Keratinocyte (primary cell): ENCODE measurements at regions not wholly inside any gene's neighbourhood (a gene's known extent, or its start where the extent isn't known, plus 50 kb on each side); places are given as distances from the start of the nearest gene placed in this dataset.

Experiments
- DNase-seq: peaks from one replicate; pipeline ENCODE4 v3.0.0-alpha.2; 2011; ENCODE audit warnings: low read depth, missing footprints, low spot score
- FAIRE-seq: peaks from 2 replicates; lab custom pipeline; 2011; peaks lifted over from hg19 to GRCh38; lab: Jason Lieb, UNC
- H2AFZ ChIP-seq: 2 replicates; pipeline ENCODE4 v1.6.0; 2012; ENCODE audit warnings: low read length, control low read depth, inconsistent platforms; ENCODE audit not compliant: control insufficient read depth
- H3K27ac ChIP-seq: 2 replicates; pipeline ENCODE4 v1.5.1; 2011; ENCODE audit warnings: low read length; ENCODE audit not compliant: control insufficient read depth, insufficient read depth
- H3K27me3 ChIP-seq: 3 replicates; pipeline ENCODE4 v1.6.0; 2011; ENCODE audit warnings: low read length; ENCODE audit not compliant: control insufficient read depth, insufficient read depth; ENCODE audit errors: extremely low read depth
- H3K36me3 ChIP-seq, 2 experiments: 2 replicates in 1 of 2; 3 replicates in 1 of 2; pipeline ENCODE4 v1.5.1; 2011; ENCODE audit warnings: low read length in 2 of 2, mild to moderate bottlenecking in 1 of 2; ENCODE audit not compliant: control insufficient read depth in 2 of 2, insufficient read depth in 2 of 2; ENCODE audit errors: extremely low read depth in 1 of 2
- H3K4me1 ChIP-seq: 3 replicates; pipeline ENCODE4 v1.5.1; 2011; ENCODE audit warnings: low read length; ENCODE audit not compliant: control insufficient read depth, insufficient read depth; ENCODE audit errors: extremely low read depth
- H3K4me2 ChIP-seq: 3 replicates; pipeline ENCODE4 v1.6.0; 2011; ENCODE audit warnings: low read depth, low read length; ENCODE audit not compliant: control insufficient read depth, insufficient read depth; ENCODE audit errors: extremely low read depth
- H3K4me3 ChIP-seq, 3 experiments: fragments of 200-600 bp in 1 of 3; sonication (generic) in 1 of 3; 2 replicates in 2 of 3; 3 replicates in 1 of 3; pipeline ENCODE4 v1.5.1; 2011 to 2016; ENCODE audit warnings: low read length in 3 of 3, mild to moderate bottlenecking in 3 of 3, control low read depth in 2 of 3, inconsistent platforms in 1 of 3, low read depth in 1 of 3, mixed read lengths in 1 of 3, mixed run types in 1 of 3, moderate library complexity in 1 of 3; ENCODE audit not compliant: control insufficient read depth in 2 of 3, insufficient read depth in 2 of 3; ENCODE audit errors: extremely low read depth in 1 of 3
- H3K79me2 ChIP-seq: 2 replicates; pipeline ENCODE4 v1.6.0; 2012; ENCODE audit warnings: low read length; ENCODE audit not compliant: control insufficient read depth, insufficient read depth
- H3K9ac ChIP-seq: 3 replicates; pipeline ENCODE4 v1.6.0; 2011; ENCODE audit warnings: low read length; ENCODE audit not compliant: control insufficient read depth, insufficient read depth; ENCODE audit errors: extremely low read depth
- H3K9me1 ChIP-seq: 3 replicates; pipeline ENCODE4 v1.6.0; 2011; ENCODE audit warnings: low read length; ENCODE audit not compliant: control insufficient read depth, insufficient read depth; ENCODE audit errors: extremely low read depth
- H3K9me3 ChIP-seq: 2 replicates; pipeline ENCODE4 v1.5.1; 2012; ENCODE audit warnings: low read depth, low read length; ENCODE audit not compliant: control insufficient read depth
- H4K20me1 ChIP-seq: 3 replicates; pipeline ENCODE4 v1.6.0; 2011; ENCODE audit warnings: low read length; ENCODE audit not compliant: control insufficient read depth, insufficient read depth; ENCODE audit errors: extremely low read depth
- CTCF ChIP-seq, 3 experiments: IDR thresholded peaks in 1 of 3; conservative IDR thresholded peaks in 1 of 3; optimal IDR thresholded peaks in 1 of 3; 2 replicates in 2 of 3; 3 replicates in 1 of 3; pipeline versions ENCODE3 to v1.5.1; 2011; ENCODE audit warnings: low read length in 3 of 3, mild to moderate bottlenecking in 3 of 3, moderate library complexity in 2 of 3, control low read depth in 1 of 3, inconsistent platforms in 1 of 3; ENCODE audit not compliant: insufficient read depth in 2 of 3; ENCODE audit errors: extremely low read depth in 1 of 3
- EZH2 ChIP-seq: IDR thresholded peaks from one replicate; pipeline ENCODE4 v1.6.1; 2012; ENCODE audit warnings: inconsistent platforms, mild to moderate bottlenecking, low read length, moderate library complexity
- dilution Hi-C: fragments of 300-500 bp; cut with MboI; formaldehyde crosslinking; loops from one replicate; pipeline ENCODE4 v1.7.0; 2020; ENCODE audit warnings: low sequenced_read_pairs; ENCODE audit not compliant: extremely low pct_ligation_motif_present

- no peaks in the 10 kb centered on the region for H3K79me2 ChIP-seq
- dilution Hi-C loops: no loop called here
- FAIRE-seq: peak; percentile 67
- H3K4me3 ChIP-seq: no peak overlapping the region
- no peak overlapping the region for H3K9ac ChIP-seq
- H3K4me2 ChIP-seq: no peak overlapping the region
- peak overlapping the region; percentile 15 for H2AFZ ChIP-seq
- H3K27ac ChIP-seq: no peak overlapping the region
- H3K9me1 ChIP-seq: no peaks in the 10 kb centered on the region
- H3K9me3 ChIP-seq: no peaks in the 10 kb centered on the region
- peaks cover 31% of the 10 kb centered on the region for H3K4me1 ChIP-seq
- no peaks in the 10 kb centered on the region for H4K20me1 ChIP-seq
- H3K36me3 ChIP-seq: no peaks in the 10 kb centered on the region
- peak; percentile 15 to 56 (median 23) for TF ChIP-seq CTCF (optimal IDR thresholded peaks at IDR 0.05 in 1 of 3, IDR thresholded peaks at IDR 0.05 in 1 of 3, conservative IDR thresholded peaks at IDR 0.05 in 1 of 3; ENCODE audit: extremely low read depth in 1 of 3, insufficient read depth in 2 of 3, low read length in 3 of 3)
- no peak for TF ChIP-seq EZH2
- DNase-seq: no peak
- H3K27me3 ChIP-seq: no peaks in the 10 kb centered on the region
These were observed 250.9 kb downstream of the BCL11A start for GRCh38 chr2:60302377-60303126.

GRCh38 chr2:60301726-60302125 is 251.7 kb downstream of the BCL11A start:
- dilution Hi-C loops: no loop called here
- Histone ChIP-seq H3K4me2 (no peak overlapping the region), H3K27me3 (no peaks in the 10 kb centered on the region), H3K9me3 (no peaks in the 10 kb centered on the region), H3K9me1 (no peaks in the 10 kb centered on the region), H3K36me3 (no peaks in the 10 kb centered on the region), H3K9ac (no peak overlapping the region), H4K20me1 (no peaks in the 10 kb centered on the region), H3K4me1 (peaks cover 36% of the 10 kb centered on the region), H3K27ac (no peak overlapping the region), H3K79me2 (no peaks in the 10 kb centered on the region), H2AFZ (no peak overlapping the region), H3K4me3 (no peak overlapping the region)
- FAIRE-seq (no peak), DNase-seq (no peak)
- TF ChIP-seq CTCF (optimal IDR thresholded peaks at IDR 0.05 in 1 of 3, IDR thresholded peaks at IDR 0.05 in 1 of 3, conservative IDR thresholded peaks at IDR 0.05 in 1 of 3; ENCODE audit: extremely low read depth in 1 of 3, insufficient read depth in 2 of 3, low read length in 3 of 3) (no peak), EZH2 (no peak)
